ENCODE measurements at regions not wholly inside any gene's neighbourhood (a gene's known extent, or its start where the extent isn't known, plus 50 kb on each side); places are given as distances from the start of the nearest gene placed in this dataset.

- no TSS peak for BruUV-seq (replicated peaks)
Measured at GRCh38 chr13:109989155-109989554, 202.8 kb upstream of the IRS2 start.

More at GRCh38 chr13:109989155-109989554, 202.8 kb upstream of the IRS2 start:
- Histone ChIP-seq H3K27me3 (ENCODE audit: control insufficient read depth in 2 of 2, insufficient read depth in 2 of 2, low read length in 2 of 2) (no peaks in the 10 kb centered on the region), H3K9me3 (replicated peaks; ENCODE audit: control insufficient read depth, insufficient read depth, low read depth, low read length) (no peaks in the 10 kb centered on the region), H3K79me2 (ENCODE audit: control insufficient read depth, insufficient read depth, low read length) (no peaks in the 10 kb centered on the region), H3K27ac (ENCODE audit: extremely low read depth, low read depth, low read length) (no peak overlapping the region), H3K36me3 (ENCODE audit: control insufficient read depth, insufficient read depth, low read length) (no peaks in the 10 kb centered on the region), H3K9me1 (ENCODE audit: control insufficient read depth, insufficient read depth, low read length) (no peaks in the 10 kb centered on the region), H3K4me1 (replicated peaks in 1 of 2; ENCODE audit: control insufficient read depth in 2 of 2, insufficient read depth in 2 of 2, low read length in 2 of 2) (no peaks in the 10 kb centered on the region), H3K4me3 (no peak overlapping the region), H3K4me2 (ENCODE audit: insufficient read depth, low read length) (no peak overlapping the region), H3K9ac (ENCODE audit: insufficient read depth in 1 of 2, low read depth in 2 of 2, low read length in 2 of 2) (no peak overlapping the region), H2AFZ (ENCODE audit: low read depth, low read length) (no peak overlapping the region), H4K20me1 (replicated peaks; ENCODE audit: control insufficient read depth, insufficient read depth, low read length) (no peaks in the 10 kb centered on the region)
- intact Hi-C loops (cut with micrococcal nuclease) (no loop called here), in situ Hi-C loops (cut with MboI) (no loop called here)
- WGBS (ENCODE audit: insufficient coverage, low coverage, missing lambda C conversion rate): 0% methylated on average over 4 of the region's 4 CpGs
- DNase-seq (ENCODE audit: extremely low read depth in 1 of 4, low spot score in 3 of 4): no peak
- TF ChIP-seq BMI1 (IDR thresholded peaks at IDR 0.05; ENCODE audit: low read length) (no peak), MYC (IDR thresholded peaks at IDR 0.05; ENCODE audit: low read depth, low read length) (no peak), MYC (CRISPR knock-in tag; IDR thresholded peaks at IDR 0.05; ENCODE audit: borderline replicate concordance, low read depth) (no peak), ZNF75A (CRISPR knock-in tag; IDR thresholded peaks at IDR 0.05) (no peak), ZZZ3 (IDR thresholded peaks at IDR 0.05) (no peak), CEBPG (CRISPR knock-in tag; IDR thresholded peaks at IDR 0.05) (no peak), CEBPG (tag; conservative IDR thresholded peaks at IDR 0.05 in 1 of 2, IDR thresholded peaks at IDR 0.05 in 1 of 2) (no peak), BCL6 (CRISPR knock-in tag; IDR thresholded peaks at IDR 0.05) (no peak), THAP7 (CRISPR knock-in tag; IDR thresholded peaks at IDR 0.05) (no peak), NCOR1 (IDR thresholded peaks at IDR 0.05) (no peak), RBM34 (IDR thresholded peaks at IDR 0.05; ENCODE audit: borderline replicate concordance, insufficient read depth, low read length) (no peak), FOXK2 (conservative IDR thresholded peaks at IDR 0.05 in 1 of 2, IDR thresholded peaks at IDR 0.05 in 1 of 2; ENCODE audit: low read depth in 2 of 2) (no peak), ZNF134 (CRISPR knock-in tag; conservative IDR thresholded peaks at IDR 0.05) (no peak), ZNF12 (CRISPR knock-in tag; IDR thresholded peaks at IDR 0.05) (no peak), ZNF282 (CRISPR knock-in tag; IDR thresholded peaks at IDR 0.05) (no peak), ZNF445 (CRISPR knock-in tag; IDR thresholded peaks at IDR 0.05; ENCODE audit: low read depth) (no peak), ZNF644 (tag; IDR thresholded peaks at IDR 0.05; ENCODE audit: low read depth) (no peak), ARID1B (IDR thresholded peaks at IDR 0.05) (no peak), PCBP2 (IDR thresholded peaks at IDR 0.05; ENCODE audit: low read depth, low read length, poor library complexity, severe bottlenecking) (no peak)
- ATAC-seq: no peak
- FAIRE-seq: no peak
- ChIA-PET CTCF (ENCODE audit: low intra/inter-chr PET ratio) (no interaction called here), POLR2A (no interaction called here)
